ENCODE measurements at regions not wholly inside any gene's neighbourhood (a gene's known extent, or its start where the extent isn't known, plus 50 kb on each side); places are given as distances from the start of the nearest gene placed in this dataset.

GRCh38 chr13:40336228-40337221, 329.9 kb downstream of the FOXO1 start:
- TF ChIP-seq EZH2 (IDR thresholded peaks at IDR 0.05; ENCODE audit: low read depth, unreplicated experiment): no peak
- TF ChIP-seq CTCF (conservative IDR thresholded peaks at IDR 0.05; ENCODE audit: low read depth in 2 of 2): no peak
- TF ChIP-seq ZNF114 (CRISPR knock-in tag; IDR thresholded peaks at IDR 0.05): no peak
- no peak for TF ChIP-seq CREB1 (CRISPR knock-in tag; IDR thresholded peaks at IDR 0.05; ENCODE audit: low read depth)
- no peak for TF ChIP-seq POLR2AphosphoS5 (IDR thresholded peaks at IDR 0.05; ENCODE audit: low read depth)
- TF ChIP-seq ZNF331 (CRISPR knock-in tag; IDR thresholded peaks at IDR 0.05; ENCODE audit: low read depth): no peak
- no peak for TF ChIP-seq EZH2phosphoT487 (IDR thresholded peaks at IDR 0.05; ENCODE audit: unreplicated experiment)
- no peak for TF ChIP-seq REST (IDR thresholded peaks at IDR 0.05; ENCODE audit: unreplicated experiment)
- no peak for TF ChIP-seq JUNB (IDR thresholded peaks at IDR 0.05; ENCODE audit: unreplicated experiment)

Measured in GM23338 (cell line).